GM23338 (cell line): ENCODE measurements at regions not wholly inside any gene's neighbourhood (a gene's known extent, or its start where the extent isn't known, plus 50 kb on each side); places are given as distances from the start of the nearest gene placed in this dataset.

Experiments
- ATAC-seq: fragments of 200-7000 bp; cut with Tn5 transposase; 3 replicates; pipeline ENCODE4 v1.9.1; 2020
- DNase-seq: peaks from one replicate; pipeline ENCODE4 v3.0.0-alpha.2; 2015; ENCODE audit warnings: low spot score
- H2AFZ ChIP-seq: fragments of 200-600 bp; sonication (generic); 2 replicates; pipeline ENCODE4 v1.8.0; 2016; ENCODE audit warnings: antibody characterized with exemption, mild to moderate bottlenecking, moderate library complexity
- H3F3A ChIP-seq: fragments of 200-600 bp; sonication (generic); replicated peaks from 2 replicates; pipeline ENCODE4 v1.8.0; 2017; ENCODE audit warnings: antibody characterized with exemption, mixed run types, low read depth
- H3K27ac ChIP-seq: fragments of 200-600 bp; sonication (generic); 2 replicates; pipeline ENCODE4 v1.6.1; 2016; ENCODE audit warnings: low read depth
- H3K27me3 ChIP-seq: fragments of 200-600 bp; sonication (generic); 2 replicates; pipeline ENCODE4 v1.8.0; 2016; ENCODE audit warnings: mild to moderate bottlenecking, mixed run types, moderate library complexity; ENCODE audit not compliant: insufficient read depth
- H3K36me3 ChIP-seq: fragments of 200-600 bp; sonication (generic); 2 replicates; pipeline ENCODE4 v1.8.0; 2016; ENCODE audit warnings: mild to moderate bottlenecking; ENCODE audit not compliant: insufficient read depth
- H3K4me1 ChIP-seq: fragments of 200-600 bp; sonication (generic); 2 replicates; pipeline ENCODE4 v1.8.0; 2016; ENCODE audit warnings: mild to moderate bottlenecking, moderate library complexity; ENCODE audit not compliant: insufficient read depth
- H3K4me2 ChIP-seq: fragments of 200-600 bp; sonication (generic); 2 replicates; pipeline ENCODE4 v1.7.1; 2017; ENCODE audit warnings: mixed run types
- H3K4me3 ChIP-seq: fragments of 200-600 bp; sonication (generic); 2 replicates; pipeline ENCODE4 v1.6.1; 2016; ENCODE audit warnings: mixed run types
- H3K79me2 ChIP-seq: fragments of 200-600 bp; sonication (generic); replicated peaks from 2 replicates; pipeline ENCODE4 v1.8.0; 2017; ENCODE audit warnings: mild to moderate bottlenecking; ENCODE audit not compliant: insufficient read depth
- H3K9me2 ChIP-seq: fragments of 200-600 bp; sonication (generic); 2 replicates; pipeline ENCODE4 v1.8.0; 2017; ENCODE audit not compliant: insufficient read depth
- H4K20me1 ChIP-seq: fragments of 200-600 bp; sonication (generic); replicated peaks from 2 replicates; pipeline ENCODE4 v1.8.0; 2017; ENCODE audit warnings: mild to moderate bottlenecking; ENCODE audit not compliant: insufficient read depth
- H3K27ac Mint-ChIP-seq: 2 replicates; pipeline ENCODE4 v1.8.0; 2020; ENCODE audit warnings: inconsistent platforms, mild to moderate bottlenecking, moderate library complexity, mixed read lengths
- H3K27me3 Mint-ChIP-seq: 3 replicates; pipeline ENCODE4 v1.8.0; 2022; ENCODE audit warnings: low read depth, mild to moderate bottlenecking, moderate library complexity, mixed read lengths, inconsistent platforms; ENCODE audit not compliant: insufficient read depth, poor library complexity
- H3K36me3 Mint-ChIP-seq: 3 replicates; pipeline ENCODE4 v1.8.0; 2021; ENCODE audit warnings: low read depth, mild to moderate bottlenecking, inconsistent platforms, moderate library complexity, mixed read lengths
- H3K4me1 Mint-ChIP-seq: 3 replicates; pipeline ENCODE4 v1.8.0; 2020; ENCODE audit warnings: mild to moderate bottlenecking, inconsistent platforms, mixed read lengths
- H3K4me3 Mint-ChIP-seq: 3 replicates; pipeline ENCODE4 v1.8.0; 2021; ENCODE audit warnings: moderate library complexity, mild to moderate bottlenecking, inconsistent platforms, mixed read lengths
- H3K9me3 Mint-ChIP-seq: 3 replicates; pipeline ENCODE4 v1.8.0; 2020; ENCODE audit warnings: moderate library complexity, mild to moderate bottlenecking, inconsistent platforms, mixed read lengths
- CREB1 ChIP-seq: fragments of 250-450 bp; sonication (Bioruptor Pico); IDR thresholded peaks from 2 replicates; pipeline ENCODE4 v1.5.0; 2020; ENCODE audit warnings: low read depth, mild to moderate bottlenecking, moderate library complexity
- CTCF ChIP-seq, 2 experiments: fragments of 200-600 bp in 1 of 2; sonication (generic) in 1 of 2; conservative IDR thresholded peaks; 2 replicates each; pipeline versions ENCODE4 v1.5.1 to v1.6.1; 2016 to 2017; ENCODE audit warnings: antibody characterized with exemption in 2 of 2, low read depth in 2 of 2, mild to moderate bottlenecking in 2 of 2, moderate library complexity in 1 of 2
- EZH2 ChIP-seq: fragments of 200-600 bp; sonication (generic); IDR thresholded peaks from one replicate; pipeline ENCODE4 v1.8.0; 2017; ENCODE audit warnings: antibody characterized with exemption, mild to moderate bottlenecking, low read depth; ENCODE audit not compliant: unreplicated experiment
- EZH2phosphoT487 ChIP-seq: fragments of 200-600 bp; sonication (generic); IDR thresholded peaks from one replicate; pipeline ENCODE4 v1.8.1; 2018; ENCODE audit warnings: antibody characterized with exemption; ENCODE audit not compliant: unreplicated experiment
- JUNB ChIP-seq: IDR thresholded peaks from one replicate; pipeline ENCODE4 v1.6.1; 2016; ENCODE audit warnings: antibody characterized with exemption; ENCODE audit not compliant: unreplicated experiment
- NANOG ChIP-seq: IDR thresholded peaks from 2 replicates; pipeline ENCODE4 v1.6.1; 2016; ENCODE audit warnings: antibody characterized with exemption, borderline replicate concordance
- POLR2AphosphoS5 ChIP-seq: IDR thresholded peaks from 2 replicates; pipeline ENCODE4 v1.6.1; 2016; ENCODE audit warnings: antibody characterized with exemption, low read depth
- REST ChIP-seq: IDR thresholded peaks from one replicate; pipeline ENCODE4 v1.6.1; 2018; ENCODE audit warnings: antibody characterized with exemption; ENCODE audit not compliant: unreplicated experiment
- STAT1 ChIP-seq: IDR thresholded peaks from one replicate; pipeline ENCODE4 v1.6.1; 2016; ENCODE audit warnings: antibody characterized with exemption; ENCODE audit not compliant: unreplicated experiment
- ZNF331 ChIP-seq: fragments of 250-450 bp; sonication (Bioruptor Pico); IDR thresholded peaks from 2 replicates; pipeline ENCODE4 v1.5.0; 2020; ENCODE audit warnings: low read depth, mild to moderate bottlenecking, moderate library complexity

- no peaks in the 10 kb centered on the region for H3K4me1 Mint-ChIP-seq
- Histone ChIP-seq H3K4me3 (no peak overlapping the region), H3K4me2 (no peak overlapping the region), H3F3A (no peaks in the 10 kb centered on the region), H3K4me1 (peaks cover 4% of the 10 kb centered on the region; the same call in 1 of the 2 replicates), H3K27ac (no peak overlapping the region), H3K27me3 (no peaks in the 10 kb centered on the region), H3K9me2 (no peaks in the 10 kb centered on the region), H4K20me1 (no peaks in the 10 kb centered on the region), H2AFZ (no peak overlapping the region), H3K79me2 (no peaks in the 10 kb centered on the region), H3K36me3 (no peaks in the 10 kb centered on the region)
- H3K36me3 Mint-ChIP-seq = no peaks in the 10 kb centered on the region
- TF ChIP-seq CTCF (conservative IDR thresholded peaks at IDR 0.05; ENCODE audit: low read depth in 2 of 2) (peak; percentile 38 to 65), POLR2AphosphoS5 (no peak), REST (no peak), EZH2 (no peak), JUNB (no peak), ZNF331 (CRISPR knock-in tag) (no peak), CREB1 (CRISPR knock-in tag) (no peak), NANOG (no peak), EZH2phosphoT487 (no peak)
- no peak overlapping the region for H3K4me3 Mint-ChIP-seq
- no peaks in the 10 kb centered on the region for H3K9me3 Mint-ChIP-seq
- H3K27ac Mint-ChIP-seq = no peak overlapping the region
- peak; percentile 44 for ATAC-seq
- no peaks in the 10 kb centered on the region for H3K27me3 Mint-ChIP-seq
- peak; percentile 30 for DNase-seq
Measured at GRCh38 chr4:163816494-163816893, 322.0 kb downstream of the TMA16 start.

- Mint-ChIP-seq H3K4me3 (no peak overlapping the region), H3K9me3 (no peaks in the 10 kb centered on the region), H3K27me3 (no peaks in the 10 kb centered on the region), H3K27ac (no peak overlapping the region), H3K36me3 (no peaks in the 10 kb centered on the region), H3K4me1 (no peaks in the 10 kb centered on the region)
- no peaks in the 10 kb centered on the region for H3K79me2 ChIP-seq
- no peaks in the 10 kb centered on the region for H3K9me2 ChIP-seq
- H3K27ac ChIP-seq = no peak overlapping the region
- no peak overlapping the region for H2AFZ ChIP-seq
- H3K36me3 ChIP-seq = no peaks in the 10 kb centered on the region
- peaks cover 4% of the 10 kb centered on the region; the same call in 1 of the 2 replicates for H3K4me1 ChIP-seq
- H3K4me2 ChIP-seq = no peak overlapping the region
- H3F3A ChIP-seq = no peaks in the 10 kb centered on the region
- H4K20me1 ChIP-seq = no peaks in the 10 kb centered on the region
- no peaks in the 10 kb centered on the region for H3K27me3 ChIP-seq
- no peak for DNase-seq
- ATAC-seq = no peak
- no peak overlapping the region for H3K4me3 ChIP-seq
- TF ChIP-seq NANOG = no peak
- no peak for TF ChIP-seq POLR2AphosphoS5
- TF ChIP-seq ZNF331 (CRISPR knock-in tag) = no peak
- no peak for TF ChIP-seq STAT1
- no peak for TF ChIP-seq CTCF (conservative IDR thresholded peaks at IDR 0.05; ENCODE audit: low read depth in 2 of 2)
- TF ChIP-seq CREB1 (CRISPR knock-in tag) = no peak
Measured at GRCh38 chr4:163818673-163819072, 324.2 kb downstream of the TMA16 start.
